NCI-H2029 treated with DMSO at 0.1 percent for 48 hours (cell line): ENCODE measurements at regions not wholly inside any gene's neighbourhood (a gene's known extent, or its start where the extent isn't known, plus 50 kb on each side); places are given as distances from the start of the nearest gene placed in this dataset.

Experiments
- DNase-seq: peaks from one replicate; lab custom pipeline; 2025; lab: John Stamatoyannopoulos, UW

DNA sequence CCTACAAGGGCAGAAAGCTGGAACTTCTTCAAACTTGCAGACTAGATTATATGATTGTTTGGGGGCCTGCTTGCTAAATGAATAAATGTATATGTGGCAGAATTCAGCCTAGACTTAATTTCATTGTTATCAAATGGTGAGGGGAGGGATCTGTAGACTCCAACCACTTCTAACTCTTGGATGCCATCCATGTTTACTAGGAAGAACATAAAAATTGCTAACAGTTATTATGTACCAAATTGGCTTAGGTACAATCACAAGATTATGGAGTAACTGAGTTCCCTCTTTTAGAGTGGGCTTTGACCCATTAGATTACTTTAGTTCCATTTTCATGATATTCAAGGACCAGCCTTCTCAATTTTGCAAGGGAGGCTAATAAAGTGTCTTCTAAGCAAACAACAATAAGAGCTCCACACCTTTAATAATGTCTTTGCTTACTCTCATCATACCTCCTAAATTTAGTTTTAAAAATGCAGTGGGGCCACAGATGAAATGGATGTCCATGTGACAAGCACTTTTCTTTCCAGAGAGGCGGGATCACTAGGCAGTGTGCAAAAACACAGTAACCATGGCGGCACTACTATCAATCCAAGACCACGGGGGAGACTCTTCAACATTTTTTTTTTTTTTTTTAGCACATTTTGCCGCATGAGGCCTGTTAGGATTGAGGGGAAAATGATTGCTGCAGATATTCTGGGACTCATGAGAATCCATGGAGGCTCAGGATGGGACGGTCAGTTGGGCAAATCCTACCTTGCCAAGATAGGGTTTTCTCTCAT is 217.6 kb upstream of the SPRED2 start:
- no peak for DNase-seq

GRCh38 chr2:65647249-65647842 is 214.9 kb upstream of the SPRED2 start:
- DNase-seq: no peak

DNA sequence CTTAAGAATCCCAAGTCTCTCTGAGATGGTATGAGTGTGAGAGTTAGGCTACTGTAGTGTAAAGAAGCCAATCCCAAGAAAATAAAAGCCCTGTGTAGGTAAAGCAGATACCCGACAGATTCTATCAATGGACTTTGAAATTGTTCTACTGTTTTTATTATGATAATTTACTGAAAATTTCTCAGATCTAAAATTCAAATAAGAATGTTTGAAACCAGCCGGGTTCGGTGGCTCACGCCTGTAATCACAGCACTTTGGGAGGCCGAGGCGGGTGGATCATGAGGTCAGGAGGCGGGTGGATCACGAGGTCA is 208.3 kb upstream of the SPRED2 start:
- DNase-seq: no peak

- DNase-seq: no peak
These were observed 206.9 kb upstream of the SPRED2 start for GRCh38 chr2:65639156-65639864.

GRCh38 chr2:65638443-65638842 is 206.0 kb upstream of the SPRED2 start:
- no peak for DNase-seq

DNA sequence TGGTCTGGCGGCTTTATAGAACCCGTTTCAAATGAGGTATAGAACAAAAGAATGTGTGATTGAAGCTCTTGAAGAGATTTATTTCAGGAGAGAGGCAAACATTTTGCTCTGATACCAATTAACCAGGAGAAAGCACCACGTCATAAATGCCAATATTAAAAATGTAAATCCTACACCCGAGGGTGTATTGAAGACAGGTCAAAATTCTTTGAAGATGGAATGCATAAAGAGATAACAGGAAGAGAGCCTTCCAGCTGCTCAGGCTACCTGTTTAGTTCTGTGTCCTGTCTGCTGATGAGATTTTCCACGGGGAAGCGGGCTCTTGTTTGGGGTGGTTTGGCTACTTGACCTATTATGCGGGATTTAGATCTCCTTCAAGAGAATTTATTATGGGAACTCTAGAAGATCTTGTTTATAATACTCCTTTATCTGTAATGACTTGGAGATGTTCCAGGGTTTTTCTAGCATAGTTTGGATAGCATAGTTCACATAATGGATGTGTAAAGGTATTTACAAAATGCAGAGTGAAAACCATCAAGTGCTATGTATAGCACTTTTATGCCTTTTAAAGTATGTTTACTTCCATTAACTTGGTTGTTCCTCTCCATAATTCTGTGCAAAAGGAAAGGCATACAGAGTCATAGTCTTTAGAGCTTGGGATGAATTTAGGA is 204.5 kb upstream of the SPRED2 start:
- DNase-seq: no peak

DNA sequence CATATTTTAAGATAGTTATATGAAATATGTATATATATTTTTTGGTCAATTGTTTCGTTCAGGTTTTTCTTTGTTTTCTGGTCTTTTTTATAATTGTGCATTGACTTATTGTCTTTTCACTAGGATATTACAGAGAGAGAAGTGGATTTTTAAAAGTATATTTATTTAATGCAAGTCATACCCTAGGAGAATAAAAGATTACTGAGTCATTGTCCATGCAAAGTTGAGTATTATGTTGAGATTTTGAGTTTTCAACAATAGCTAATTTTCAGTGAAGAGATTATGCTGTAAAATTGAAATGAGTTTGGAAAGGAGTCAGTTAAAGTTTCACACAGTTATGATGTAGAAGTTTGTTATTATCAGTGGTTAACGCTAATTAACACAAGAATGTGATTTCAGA is 203.6 kb upstream of the SPRED2 start:
- no peak for DNase-seq

DNA sequence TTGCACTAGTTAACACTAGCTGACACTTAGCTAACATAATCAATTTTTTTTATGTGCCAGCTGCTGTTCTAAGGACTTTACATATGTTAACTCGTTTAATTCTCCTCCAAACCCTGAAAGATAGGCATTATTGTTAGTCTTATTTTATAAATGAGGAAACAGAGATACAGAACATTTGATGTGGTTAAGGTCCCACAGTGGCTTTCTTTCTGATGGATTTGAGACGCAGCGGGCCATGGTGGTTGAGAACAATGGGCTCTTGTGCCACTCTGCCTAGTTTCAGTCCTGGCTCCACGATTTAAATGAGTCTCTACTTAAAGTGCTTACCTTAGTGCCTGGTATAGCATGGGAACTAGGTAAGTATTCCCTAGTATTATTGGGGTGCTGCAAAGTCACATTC is 201.9 kb upstream of the SPRED2 start:
- no peak for DNase-seq

DNA sequence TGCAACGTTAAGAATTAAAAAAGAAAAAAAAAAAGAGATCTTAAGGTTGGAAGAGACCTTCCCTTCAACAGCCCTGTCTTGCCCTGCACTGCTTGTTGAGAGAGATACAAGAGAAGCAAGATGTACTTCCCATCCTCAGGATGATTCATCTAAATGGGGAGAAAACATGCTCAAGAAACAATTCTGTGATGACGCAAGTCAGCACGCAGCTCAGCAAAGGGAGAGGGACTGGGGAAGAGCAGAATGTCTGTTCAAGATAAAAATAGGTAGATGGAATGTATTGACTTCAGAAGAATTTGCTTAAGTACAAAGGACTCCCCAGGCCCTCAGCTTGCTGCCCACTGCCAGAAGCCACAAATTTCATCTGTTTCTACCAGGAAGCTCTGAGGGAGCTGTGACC is 198.2 kb upstream of the SPRED2 start:
- no peak for DNase-seq

- DNase-seq: no peak
These were observed 195.8 kb upstream of the SPRED2 start for GRCh38 chr2:65628156-65628555.

- DNase-seq: no peak
These were observed 194.4 kb upstream of the SPRED2 start for GRCh38 chr2:65626831-65627230.

DNA sequence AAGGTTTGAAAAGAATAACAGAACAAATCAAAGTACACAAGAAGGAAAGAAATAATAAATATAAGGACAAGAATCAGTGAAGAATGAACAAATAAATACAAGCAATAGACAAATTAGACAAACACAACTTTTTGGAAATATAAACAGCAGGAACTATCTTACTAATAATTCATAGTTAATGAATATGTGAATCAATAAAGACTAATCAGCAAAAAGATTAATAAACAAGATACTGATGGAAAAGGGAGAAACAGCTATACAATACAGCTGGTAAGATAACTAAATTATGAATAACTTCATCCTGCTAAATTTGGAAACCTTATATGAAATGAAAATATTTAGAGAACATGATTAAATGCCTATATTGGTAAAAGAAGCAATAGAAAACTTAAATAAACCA is 193.6 kb upstream of the SPRED2 start:
- DNase-seq: no peak

DNA sequence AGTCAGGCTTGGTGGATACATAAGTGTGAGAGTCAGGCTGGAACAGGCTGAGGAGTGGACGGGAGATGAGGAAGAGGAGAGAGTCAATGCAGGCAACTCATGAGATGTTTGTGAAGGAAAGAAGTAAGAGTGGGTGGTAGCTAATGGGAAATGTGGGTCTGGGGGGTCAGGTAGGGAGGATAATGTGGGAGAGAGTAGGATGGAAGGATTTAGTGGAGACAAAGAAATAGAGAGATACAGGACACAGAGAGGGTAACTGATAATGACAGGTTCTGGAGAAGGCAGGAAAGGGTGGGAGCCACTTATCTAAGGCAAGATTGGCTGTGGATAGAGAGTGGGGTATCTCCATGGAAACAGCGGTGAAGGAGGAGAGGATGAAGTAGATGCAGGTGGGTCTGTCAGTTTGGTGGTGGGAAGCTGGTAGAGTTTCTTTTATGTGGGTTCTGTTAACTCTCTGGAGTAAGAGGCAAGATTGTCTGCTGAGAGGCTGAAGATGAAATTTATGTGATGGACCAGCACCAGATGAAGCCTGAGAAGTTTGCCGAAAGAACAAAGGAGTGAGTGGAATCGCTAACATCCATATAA is 190.6 kb upstream of the SPRED2 start:
- no peak for DNase-seq

DNA sequence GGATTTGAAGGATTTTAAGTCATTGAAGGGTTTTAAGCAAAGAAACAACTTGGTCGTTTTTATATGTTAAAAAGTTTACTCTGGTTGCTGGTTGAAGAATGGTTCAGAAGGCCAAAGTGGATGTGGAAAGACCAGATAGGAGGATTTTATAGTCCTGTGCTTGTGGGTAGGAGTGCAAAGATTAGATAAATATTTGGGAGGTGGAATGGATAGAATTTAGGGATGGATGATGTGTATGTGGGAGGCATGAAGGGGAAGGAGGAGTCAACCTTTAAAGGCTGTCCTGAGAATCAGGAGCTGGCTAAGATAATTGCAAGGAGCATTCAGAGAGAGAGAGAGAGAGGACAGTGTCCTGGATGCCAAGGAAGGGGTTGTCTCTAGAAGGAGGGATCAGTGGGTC is 190.1 kb upstream of the SPRED2 start:
- DNase-seq: no peak

DNA sequence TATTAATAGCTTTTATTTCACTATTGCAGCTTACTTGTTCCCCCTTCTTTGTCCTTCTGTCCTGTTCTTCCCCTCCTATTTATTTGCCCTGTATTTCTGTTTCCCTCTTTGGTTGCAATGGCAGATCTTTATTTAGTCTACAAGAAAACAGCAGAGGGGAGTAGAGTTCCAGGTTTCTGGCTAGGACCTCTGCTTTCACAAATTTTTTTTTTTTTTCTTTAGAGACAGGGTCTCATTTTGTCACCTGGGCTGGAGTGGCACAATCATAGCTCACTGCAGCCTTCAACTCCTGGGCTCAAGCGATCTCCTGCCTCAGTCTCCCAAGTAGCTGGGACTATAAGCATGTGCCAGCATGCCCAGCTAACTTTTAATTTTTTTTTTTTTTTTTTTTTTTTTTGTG is 188.1 kb upstream of the SPRED2 start:
- DNase-seq: no peak

GRCh38 chr2:65620026-65620425 is 187.6 kb upstream of the SPRED2 start:
- DNase-seq: no peak

DNA sequence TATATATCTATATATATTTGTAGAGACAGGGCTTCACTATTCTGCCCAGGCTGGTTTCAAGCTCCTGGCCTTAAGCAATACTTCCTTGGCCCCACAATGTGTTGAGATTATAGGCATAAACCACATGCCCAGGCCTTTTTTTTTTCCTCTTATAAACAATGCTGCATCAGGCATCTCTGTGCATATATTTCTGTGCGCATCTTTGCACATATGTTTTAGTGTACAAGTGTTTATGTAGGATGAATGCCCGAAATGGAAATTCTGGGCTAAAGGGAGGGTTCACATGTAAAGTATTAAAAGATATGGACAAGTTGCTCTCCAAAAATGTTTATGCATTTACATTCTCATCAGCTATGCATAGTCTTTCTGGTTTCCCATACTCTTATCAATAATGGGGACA is 183.2 kb upstream of the SPRED2 start:
- no peak for DNase-seq

DNA sequence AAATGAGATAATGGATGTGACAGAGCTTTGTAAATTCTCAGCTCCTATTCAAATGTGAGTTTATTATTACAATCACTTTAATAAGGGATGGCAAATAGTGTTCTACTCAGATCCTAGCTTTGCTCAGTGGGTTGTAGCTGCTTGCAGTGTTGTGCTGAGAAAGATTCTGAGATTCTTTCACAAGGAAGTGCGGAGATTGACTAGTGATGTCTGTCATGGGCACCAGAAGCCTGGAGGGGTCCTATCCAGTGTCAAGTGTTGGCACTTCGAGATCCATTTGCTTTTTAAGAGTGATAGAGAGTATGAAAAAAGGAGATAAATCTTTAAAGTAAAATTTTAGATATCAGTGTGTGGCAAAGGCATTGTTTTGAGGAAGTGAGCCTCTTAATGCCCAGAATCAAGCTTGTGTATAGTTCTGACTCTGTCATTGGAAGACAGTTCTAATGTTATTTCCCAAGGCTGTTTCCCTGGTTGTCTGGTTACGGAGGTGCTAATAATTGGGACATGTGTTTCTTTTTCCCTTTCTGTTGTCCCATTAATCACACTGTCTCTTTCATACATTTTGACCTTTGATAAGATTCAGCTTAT is 181.7 kb upstream of the SPRED2 start:
- DNase-seq: no peak

DNA sequence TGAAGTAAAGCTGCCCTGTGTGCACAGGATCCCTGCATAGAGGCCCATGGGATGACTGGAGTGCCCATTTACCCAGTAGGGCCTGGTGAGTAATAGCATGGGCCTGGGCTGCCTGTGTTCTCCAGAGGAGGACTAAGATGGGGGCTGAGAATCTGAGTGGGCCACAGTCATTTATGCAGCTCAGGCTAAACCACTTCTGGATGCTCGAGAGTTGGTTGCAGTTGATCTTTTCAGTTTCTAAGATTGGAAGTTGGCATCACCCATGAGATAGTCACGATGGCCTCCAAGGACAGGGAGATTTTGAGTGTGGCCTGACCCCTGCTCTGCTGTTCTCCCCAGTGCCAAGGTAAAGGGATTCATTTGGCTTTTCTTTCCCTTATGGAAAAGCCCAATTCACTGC is 179.1 kb upstream of the SPRED2 start:
- DNase-seq: no peak

DNA sequence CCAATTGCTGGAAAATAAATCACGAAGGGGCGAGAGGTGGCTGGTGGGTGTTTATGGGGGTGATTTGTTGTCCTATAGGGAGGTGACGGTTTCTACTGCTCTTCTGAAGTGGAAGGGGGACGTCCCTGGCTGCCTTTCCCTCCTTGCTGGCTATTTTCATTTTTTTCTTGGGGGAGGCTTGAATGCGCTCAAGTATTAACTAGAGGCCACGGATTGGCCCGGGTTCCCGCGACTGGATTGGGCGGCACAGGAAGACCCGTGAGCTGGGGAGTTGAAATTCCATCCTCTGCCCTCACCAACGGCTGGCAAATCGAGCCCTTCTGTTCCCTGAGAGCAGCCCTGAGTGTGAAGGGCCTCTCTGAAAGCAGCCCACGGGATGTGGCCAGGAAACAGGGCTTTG is 176.5 kb upstream of the SPRED2 start:
- no peak for DNase-seq

DNA sequence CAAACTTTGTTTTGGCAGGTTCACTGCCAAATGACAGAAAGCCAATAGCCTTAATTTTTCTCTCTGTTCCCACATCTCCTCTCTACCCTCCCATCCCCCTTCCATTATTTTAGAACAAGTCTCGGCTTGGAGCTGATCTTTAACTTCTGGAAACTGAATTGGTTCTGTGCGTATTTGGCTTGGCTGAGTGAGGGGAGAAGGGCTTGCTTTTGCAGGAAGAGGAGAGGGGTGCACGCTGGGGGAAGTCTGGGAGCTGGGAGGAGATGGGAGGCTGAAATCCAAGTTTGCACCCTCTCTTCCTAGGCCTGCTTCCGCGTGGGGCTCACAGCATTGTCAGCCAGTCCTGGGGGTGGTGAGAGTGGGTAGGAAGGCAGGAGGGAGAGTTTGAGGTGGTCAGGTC is 176.1 kb upstream of the SPRED2 start:
- DNase-seq: no peak

- DNase-seq: no peak
These were observed 175.4 kb upstream of the SPRED2 start for GRCh38 chr2:65607662-65608305.
